Hindlimb muscle (tissue), 1 donor: ENCODE measurements at regions not wholly inside any gene's neighbourhood (a gene's known extent, or its start where the extent isn't known, plus 50 kb on each side); places are given as distances from the start of the nearest gene placed in this dataset.

Experiments
- DNase-seq: peaks from one replicate; pipeline ENCODE4 v3.0.0-alpha.2; 2013

DNA sequence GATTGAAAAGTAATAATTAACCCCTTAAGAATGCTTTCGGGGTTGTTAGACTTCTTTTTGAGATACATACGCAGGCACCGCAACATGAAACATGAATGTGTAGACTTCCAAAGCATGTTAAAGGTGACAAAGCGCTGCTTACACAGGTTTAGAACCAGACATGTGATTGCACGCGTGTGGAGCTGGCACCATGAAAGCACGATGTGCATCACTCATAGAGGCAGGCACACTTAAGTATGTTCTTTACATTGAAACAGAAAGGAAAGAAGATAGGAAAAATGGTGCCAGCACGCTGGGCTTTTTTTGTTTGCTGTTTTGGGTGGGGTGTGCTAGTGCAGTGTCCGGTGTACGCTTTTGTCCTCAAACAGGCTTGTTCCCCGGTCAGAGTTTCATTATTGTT lies 83.6 kb upstream of the PPARA start:
- no peak for DNase-seq

DNA sequence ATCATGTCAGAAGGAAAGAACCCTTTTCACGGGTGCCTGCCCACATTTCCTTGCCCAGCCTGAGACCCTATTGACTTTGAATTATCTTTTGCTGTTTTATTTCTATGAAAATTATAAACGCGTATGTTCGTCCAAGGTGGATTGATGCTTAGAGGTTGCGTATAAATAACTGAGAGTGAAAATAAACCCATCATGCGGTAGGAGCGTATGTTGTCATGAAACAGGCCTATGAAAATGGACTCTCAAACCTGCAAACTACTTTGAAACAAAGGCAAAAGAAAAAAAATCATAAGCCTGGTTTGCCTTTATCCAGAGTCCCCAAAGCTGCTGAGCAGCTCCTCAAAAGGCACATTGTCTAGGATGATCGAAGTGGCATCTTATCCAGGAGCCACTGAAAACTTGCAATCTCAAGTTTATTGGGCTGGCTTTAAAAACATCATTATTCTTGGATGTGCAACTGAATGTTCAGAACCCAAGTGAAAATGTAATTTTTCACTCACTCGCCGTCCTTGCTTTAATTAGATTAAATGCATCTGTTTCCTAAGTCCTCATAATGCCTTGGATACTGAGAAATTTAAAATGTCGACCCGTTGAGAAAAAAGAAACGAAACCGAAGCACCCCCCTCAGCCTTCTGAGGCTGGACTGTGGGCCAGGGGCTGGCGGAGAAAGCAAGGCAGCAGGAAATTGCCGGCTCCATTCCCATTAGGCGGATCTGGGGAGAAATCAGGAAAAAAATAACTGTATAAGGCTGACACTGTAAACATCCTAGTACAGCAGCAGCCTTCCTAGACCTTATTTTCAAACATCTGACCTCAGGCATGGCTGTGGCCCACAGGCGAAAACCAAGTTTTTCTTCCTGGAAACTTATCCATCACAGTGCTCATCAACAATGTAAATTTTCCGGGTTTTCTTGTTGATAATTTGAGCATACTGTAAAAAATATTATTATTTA lies 82.9 kb upstream of the PPARA start:
- no peak for DNase-seq

DNA sequence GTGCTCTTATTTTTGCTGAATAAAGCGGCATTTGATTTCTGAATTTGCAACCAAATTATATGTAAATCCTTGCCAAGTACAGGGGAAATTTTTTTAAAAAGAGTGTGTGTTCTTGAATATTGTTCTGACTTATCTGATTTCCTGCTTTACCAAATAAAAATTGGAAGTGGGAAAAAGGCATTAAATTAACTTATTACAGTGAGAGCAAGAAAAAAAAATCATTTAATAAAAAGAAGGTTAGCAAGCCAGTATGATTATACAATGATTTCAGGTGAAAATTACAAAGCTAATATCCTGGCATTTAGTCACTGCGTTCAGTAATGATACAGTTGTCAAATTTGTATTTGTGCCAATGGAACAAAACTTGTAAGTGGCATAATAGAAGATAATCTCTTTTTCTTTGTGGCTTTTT lies 82.1 kb upstream of the PPARA start:
- no peak for DNase-seq

DNA sequence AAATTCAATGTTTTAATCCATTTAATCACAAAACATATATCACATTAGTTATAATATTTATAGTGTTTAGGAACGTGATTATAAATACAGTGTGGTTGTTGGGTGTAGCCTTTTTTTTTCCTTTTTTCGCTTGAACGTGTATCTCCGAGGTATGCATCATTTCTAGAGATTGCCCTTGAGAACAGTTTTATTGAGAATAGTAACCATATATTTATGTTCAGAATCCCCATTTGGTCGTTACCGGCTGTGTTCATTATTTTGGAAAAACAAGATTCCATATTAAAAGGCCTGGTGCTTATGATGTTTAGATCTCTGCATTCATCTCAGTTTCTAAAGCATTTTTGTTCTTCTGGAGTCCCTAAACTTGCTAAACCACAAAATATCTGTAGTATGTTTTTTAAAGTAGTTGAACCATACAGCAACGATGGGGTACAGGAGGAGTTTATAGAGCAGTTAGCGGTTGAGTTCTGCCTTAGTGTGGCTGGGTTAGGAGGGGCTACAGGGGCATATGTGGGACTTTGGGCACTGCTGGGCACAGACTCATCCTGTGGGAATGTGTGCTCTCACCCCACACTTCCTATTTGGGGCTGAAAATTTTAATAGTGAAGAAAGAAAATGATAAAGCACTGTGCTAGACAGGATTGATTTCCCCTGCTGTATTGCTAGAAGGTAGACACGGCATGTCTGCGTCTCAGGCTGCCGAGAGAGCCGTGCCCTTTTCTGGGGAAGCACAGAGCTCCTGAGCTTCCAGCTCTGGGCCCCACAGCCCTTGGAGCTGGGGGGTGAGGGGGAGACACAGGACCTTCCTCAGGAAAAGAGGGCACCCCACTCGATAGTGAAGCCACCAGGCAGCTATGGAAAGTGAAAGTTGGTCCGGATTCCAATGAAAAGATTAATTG lies 81.5 kb upstream of the PPARA start:
- no peak for DNase-seq

DNA sequence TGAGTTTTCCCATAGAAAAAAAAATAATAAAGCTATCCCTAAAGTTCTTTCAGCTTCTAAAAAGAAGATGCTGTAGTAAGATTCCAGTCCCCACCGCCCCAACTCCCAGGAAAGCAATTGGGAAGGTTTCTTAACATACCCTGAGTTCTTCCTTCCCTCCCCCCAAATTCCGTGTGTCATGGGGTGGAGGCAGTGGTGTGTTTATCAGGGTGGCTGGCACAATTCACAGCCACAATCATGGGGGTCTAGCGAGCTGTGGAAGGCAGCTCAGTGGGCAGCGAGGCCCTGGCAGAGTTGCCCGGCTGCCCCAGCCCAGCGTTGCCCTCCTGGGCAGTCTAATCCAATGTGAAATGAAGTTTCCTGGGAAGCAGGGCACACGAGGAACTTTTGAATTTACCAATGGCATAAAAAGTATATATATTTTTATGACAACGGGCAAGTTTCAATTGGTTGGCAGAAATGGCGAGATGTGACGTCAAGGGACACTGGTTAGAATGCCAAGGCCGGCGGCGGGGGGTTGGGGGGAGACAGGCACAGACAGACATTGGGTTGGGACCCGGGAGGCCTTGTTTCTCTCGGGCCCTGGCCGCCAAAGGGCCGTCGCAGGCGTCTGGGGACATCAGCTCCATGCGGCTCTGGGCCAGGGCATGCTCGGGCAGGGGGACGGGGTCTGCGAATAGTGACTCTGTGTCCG lies 80.7 kb upstream of the PPARA start:
- peak; percentile 76 for DNase-seq

DNA sequence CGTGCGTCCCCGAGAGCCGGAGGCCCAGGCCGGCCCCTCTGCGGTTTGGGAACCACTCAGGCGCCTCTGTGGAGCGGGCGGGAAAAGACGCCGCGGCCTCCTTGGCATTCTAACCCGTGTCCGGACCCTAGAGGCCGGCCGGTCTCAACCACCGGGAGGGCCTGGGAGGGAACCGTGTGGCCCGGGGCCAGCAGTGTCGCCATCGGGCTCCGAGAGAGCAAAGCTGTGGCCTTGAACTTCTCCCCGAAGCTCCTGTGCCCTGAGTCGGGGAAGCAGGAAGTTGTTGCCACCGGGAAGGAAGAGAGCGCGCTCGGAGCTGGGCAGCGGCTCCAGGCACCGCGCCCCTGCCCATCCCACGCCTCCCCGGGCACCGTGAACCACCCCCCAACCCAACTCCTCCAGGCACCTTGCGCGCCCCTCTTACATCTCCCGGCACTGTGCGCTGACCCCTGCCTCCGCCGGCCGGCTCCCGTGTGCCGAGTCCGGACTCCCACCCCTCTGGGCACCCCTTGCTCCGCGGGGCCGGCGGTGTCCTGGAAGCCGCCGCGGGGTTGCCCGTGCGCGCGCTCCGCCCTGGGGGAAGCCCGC lies 80.0 kb upstream of the PPARA start:
- no peak for DNase-seq

DNA sequence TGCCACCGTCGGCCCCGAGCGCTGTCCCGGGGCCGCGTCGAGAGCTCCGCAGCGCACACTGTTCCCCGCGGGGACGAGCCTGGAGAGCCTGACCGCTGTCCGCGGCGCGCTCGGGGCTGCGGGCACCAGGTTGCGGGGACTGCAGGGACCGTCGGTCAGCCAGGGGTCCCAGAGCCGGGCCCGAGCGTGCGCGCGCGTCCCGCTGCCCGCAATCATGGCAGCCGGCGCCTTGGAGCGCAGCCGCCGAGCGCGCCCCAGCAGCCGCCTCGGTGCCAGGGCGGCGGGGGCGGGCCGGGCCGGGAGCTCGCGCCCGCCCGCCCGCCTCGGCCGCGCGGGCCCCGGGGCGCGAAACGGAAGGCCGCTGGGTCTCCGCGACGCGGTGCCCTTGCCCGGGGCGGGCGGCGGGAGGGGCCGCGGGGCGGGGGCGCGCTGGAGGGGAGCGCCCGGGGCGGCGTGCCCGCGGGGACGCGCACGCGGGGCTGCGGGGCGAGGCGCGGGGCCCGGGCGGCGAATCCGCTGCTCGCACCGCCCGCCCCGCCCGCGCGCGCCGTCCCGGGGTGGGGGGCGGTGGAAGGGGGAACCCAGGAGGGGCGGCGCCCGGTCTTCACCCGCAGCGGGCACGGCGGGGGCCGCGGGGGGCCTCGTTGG lies 79.4 kb upstream of the PPARA start:
- DNase-seq = peak; percentile 86

DNA sequence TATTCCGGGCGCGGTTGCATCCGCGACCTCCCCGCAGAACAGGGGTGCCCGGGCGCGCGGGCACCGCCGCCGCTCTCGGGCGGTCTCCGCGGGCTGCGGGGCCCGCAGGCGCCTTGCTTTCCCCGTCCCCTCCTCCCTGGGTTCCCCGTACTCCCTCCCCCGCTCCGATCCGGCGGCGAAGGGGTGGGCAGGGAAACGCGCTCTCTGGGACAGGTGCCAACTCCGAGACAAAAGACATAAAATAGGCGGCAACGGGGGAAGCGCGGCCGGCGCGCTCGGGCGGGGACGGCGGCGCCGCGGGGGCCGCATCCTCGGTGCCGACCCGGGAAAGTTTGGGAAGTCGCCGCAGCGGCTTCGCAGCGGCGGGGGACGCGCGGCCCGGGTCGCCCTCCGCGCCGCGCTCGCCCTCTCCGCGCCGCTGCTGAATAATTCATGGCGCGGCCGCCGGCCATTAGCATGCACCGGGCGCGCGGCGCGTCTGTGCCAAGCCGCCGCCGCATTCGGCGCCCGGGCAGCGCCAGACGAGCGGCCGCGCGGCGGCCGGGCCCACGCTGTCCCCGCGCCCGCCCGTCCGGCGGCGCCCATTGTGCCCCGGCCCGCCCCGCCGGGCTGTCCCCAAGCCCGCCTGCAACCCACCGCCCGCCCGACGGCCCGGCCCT lies 78.7 kb upstream of the PPARA start:
- DNase-seq = peak; percentile 95

DNA sequence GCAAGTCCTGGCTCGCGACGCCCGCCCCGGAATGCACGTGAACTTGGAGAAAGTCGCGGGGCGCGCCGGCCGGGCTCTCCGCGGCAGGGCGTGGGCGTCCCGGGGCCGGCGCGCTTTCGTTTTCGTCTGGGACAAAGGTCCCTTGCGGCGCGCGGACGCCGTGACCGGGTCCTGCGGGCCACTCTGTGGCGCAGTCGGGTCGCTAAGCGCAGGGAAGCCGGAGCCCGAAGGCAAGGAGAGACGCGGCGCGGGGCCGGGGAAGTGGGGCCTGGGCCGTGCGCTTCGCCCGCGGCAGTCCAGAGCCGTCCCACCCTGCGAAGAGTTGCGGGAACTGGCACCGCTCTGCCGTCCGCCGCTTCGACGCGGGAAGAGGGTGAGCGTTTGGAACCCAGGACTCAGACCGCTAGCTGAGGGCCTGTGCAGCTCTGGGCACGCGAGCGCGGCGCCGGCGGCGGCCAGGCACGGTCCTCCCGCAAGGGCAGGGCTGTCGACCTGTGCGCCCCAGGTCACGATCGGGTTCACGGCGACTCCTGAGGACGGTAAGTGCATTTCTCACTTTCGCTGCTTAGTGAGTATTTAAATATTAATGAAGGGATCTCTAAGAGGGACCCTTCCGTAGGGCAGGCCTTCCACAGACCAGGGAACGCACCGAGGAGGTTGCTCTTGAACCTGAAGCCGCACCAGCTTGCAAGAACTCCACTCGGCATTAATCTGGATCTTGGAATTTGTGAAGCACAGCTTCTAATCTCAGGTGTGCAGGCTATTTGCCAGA lies 78.0 kb upstream of the PPARA start:
- no peak for DNase-seq

DNA sequence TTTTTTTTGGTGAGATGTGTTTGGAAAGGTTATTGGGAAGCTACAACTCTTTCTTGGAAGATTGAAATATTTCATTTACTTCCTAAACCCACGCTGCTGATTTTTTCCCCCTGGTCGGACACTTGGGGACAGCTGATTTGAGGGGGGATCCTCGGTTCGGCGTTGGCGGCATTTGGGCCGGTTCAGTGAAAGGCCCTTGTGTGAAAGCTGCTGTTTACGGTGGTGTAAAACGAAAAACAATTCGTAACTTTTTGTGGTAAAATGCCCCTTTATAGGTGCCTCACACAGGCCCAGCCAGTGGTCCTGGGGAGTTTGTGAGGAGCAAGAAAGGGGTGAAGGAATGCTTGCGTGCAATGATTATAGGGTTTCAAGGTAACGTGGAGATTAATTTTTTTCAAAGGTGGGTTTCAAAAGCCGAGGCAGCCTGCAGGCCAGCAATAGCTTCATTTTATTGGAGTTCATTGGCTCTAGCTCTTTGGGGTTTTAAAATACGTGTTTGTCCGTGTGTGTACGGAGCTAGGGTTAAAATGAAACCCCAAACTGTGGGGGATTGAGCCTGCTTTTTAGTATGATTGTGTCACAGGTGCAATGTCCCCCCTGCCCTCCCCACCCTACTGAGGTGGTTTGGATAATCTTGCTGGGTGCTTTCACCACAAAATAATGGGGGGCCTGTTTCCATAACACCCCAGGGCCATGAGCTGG lies 77.2 kb upstream of the PPARA start:
- DNase-seq = no peak

DNA sequence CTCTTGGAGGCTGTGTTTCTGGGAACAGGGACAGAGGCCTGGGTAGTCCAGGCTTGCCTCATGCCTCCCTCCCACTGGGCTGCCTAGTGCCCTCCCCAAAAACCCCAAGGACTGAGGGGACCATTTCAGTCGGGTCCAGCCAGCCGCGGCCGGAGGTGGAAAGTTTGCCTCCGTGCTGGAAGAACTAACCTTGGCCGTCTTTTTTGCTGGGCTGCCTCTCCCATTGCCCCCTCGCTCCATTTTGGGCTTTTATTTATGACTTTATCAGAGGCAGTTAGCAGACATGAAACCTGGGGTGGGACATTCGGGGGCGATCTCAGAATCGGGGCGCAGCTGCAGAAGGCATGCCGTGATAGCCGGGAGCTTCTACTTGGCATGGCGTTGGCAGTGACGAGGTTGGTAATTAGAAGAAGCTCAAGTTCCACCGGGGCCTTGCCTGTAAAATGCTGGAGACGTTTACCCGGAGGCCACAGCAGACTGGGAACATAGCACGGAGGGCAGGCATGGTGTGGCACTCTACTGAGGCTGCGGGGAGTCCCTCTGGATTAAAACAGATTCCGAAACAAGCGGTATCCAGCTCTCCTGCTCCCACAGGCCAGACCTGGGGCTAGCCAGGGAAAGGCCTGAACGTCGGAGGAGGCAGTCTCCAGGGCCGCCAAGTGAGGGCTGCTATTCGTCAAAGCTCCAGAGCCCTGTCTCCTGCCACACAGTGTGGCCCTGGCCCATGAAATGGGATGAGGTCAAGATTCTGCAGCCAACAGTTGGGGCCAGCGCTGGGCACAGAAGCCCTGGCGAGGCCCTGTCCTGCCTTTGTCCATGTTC lies 76.4 kb upstream of the PPARA start:
- no peak for DNase-seq

DNA sequence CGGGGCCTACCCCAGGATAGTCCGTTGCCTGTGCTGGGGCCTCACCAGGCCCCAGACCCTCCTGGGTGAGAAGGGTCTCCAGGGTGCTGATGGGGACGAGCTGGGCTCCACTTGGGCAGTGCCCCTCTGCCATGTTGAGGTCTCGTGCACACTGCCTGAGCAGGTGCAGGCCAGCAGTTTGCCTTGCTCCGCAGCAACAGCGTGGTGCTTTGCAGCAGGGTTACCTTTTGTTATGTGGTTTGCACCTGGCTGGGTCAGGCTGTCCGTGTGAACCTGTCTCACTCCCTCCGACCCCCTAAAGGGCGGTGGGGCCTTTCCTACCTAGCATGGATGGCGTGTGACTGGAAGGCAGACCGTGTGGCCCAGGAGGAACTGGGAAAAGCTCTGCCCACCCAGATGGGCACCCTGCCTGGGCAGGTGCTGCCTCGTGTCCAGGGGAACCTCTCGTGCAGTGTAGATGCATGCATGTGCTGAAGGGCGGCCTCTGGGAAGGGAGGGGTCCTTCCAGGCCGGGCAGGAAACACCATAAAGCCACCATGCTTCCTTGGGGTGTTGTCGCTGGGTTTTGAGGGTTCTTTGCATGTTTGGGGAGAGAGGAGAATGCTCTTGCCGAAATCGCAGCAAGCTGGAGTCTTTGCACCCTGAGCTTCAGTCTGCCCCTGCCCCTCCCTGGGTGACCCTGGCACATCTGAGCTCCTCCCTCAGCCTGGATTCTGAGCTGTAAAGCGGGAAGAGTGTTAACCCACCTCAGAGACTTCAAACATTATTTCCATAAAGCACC lies 75.4 kb upstream of the PPARA start:
- no peak for DNase-seq

DNA sequence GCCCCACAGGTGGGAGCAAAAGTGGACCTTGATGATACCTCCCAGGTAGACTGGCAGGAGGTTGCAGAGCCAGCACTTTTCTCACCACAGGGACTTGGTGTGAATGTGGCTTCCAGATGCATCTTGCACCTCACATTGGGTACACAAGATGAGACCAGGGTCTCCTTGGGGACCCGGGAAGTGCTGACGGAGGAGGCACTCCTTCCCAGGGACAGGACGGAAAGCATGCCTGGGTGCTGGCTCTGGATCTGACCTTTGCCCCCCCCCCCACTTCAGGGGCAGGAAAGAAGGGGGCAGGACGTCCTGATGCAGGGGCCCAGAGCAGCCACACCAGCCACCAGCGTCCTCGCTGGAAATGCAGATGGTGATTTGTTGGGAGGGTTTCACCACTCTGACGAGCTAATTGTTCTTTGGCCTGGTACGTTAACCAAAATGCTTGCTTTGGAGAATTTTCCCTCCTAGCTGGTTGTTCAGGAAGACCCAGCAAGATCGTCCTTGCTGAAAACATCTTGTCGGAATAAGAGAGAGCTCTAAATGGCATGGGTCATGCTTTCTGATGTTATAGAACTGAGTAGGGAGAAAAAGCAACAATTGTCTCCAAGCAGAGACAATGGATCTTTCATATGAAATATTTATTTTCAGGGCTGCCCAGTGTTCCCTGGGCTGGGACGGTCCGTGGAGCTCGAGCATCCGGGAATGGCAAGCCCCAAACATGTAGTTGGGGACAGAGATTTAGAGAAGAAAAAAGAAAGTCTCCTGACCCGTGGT lies 74.4 kb upstream of the PPARA start:
- no peak for DNase-seq

DNA sequence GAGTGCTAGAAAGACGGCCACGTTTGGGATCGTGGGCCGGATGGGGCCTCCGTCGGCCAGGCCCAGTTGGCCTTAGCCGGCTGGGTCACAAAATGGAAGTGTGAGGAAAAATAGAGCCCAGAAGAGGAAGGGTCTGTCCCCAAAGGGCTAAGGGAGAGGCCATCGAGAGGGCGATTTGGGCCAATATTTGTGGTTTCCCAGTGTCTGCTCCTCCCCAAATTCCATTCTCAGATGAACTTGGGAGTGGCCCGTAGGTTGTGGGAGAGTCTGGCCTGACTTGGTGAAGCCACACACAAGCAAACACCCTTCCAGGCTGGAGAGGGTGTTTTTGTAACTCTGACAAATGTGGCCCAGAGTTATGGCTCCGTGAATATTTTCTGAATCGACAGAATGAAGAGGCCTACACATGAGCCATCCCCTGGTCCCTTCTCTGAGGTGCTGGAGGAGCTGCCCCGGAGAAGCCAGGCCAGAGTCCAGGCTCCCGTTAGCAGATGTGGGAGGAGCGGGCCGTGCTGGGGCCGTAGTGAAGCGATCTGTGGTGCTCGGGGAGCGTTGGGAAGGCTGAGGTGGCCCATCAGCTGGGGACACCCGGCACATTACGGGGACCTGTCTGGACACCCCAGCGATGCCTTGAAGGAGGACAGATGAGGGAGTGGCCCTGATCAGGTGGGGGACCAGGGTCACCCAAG lies 73.5 kb upstream of the PPARA start:
- DNase-seq = no peak

DNA sequence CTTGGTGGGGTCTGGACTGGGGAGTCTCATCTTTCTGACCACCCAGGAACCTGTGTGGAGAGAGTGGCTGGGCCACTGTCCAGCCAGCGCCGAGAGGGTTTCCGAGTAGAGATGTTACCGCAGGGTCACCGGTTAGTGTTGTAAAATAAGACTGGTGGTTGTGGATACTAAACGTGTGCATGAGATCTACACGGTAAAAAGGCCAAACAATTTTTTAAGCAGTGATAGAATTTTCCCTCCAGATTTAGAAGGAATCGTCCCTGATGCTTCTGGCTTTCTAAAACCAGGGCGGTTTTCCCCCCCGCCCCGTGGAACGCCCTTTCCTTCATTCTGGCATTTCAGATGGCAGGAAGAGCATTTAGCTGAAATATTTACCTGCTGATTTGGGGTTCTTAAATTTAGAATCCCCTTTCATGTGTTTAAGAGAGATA lies 72.6 kb upstream of the PPARA start:
- DNase-seq = no peak

DNA sequence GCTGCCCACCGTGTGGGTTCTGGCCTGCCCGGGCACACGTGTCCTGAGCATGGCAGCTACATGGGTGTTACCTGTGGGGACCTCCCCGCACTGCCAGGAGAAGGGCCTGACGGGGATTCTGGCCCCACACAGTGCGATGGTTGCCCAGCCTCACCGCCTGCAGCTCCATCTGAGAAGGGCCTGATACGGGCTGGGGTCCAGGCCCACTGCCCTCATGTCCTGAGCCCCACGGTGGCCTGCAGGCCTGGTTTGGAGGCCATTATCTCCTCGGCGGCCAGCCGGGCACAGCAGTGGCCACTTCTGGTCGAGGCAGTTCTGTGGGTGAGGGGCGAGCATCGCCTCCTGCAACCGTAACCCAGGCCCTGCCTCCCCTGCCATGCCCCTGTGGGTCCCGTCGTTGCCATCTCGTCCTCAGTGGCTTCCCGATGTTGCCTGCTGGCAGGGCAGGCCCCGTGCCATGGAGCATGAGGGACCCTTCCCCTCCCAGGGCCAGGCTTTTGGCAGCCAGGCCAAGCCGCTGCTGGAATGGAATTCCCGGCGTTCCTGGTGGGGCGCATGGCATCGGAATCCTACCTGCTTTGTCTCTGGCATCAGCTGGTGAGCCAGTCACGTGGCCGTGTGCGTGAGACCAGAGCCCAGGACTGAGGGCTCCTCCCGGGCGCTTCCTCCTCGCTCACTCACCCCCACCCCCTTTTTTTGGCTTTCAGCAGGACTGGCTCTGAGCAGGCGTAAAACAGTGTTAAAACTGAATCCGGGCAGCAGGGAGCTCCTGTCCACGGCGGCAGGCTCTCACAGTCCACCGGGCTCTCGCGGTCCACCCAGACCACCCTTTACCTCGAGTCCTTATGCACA lies 71.9 kb upstream of the PPARA start:
- no peak for DNase-seq
